Esophagus muscularis mucosa (tissue), 4 donors: ENCODE measurements at regions not wholly inside any gene's neighbourhood (a gene's known extent, or its start where the extent isn't known, plus 50 kb on each side); places are given as distances from the start of the nearest gene placed in this dataset.

ENCODE experiments used
- EP300 ChIP-seq: sonication (generic); formaldehyde crosslinking; IDR thresholded peaks from one replicate; pipeline ENCODE4 v1.6.1; 2017; ENCODE audit warnings: antibody characterized with exemption
- POLR2A ChIP-seq: fragments of 450-650 bp; IDR thresholded peaks from one replicate; pipeline ENCODE4 v1.6.1; 2017; ENCODE audit warnings: antibody characterized with exemption, moderate library complexity, mild to moderate bottlenecking, low read depth
- TF ChIP-seq, protein P1 (sequence below), 3 experiments: fragments of 200-600 bp in 2 of 3; fragments of 450-650 bp in 1 of 3; sonication (generic) in 2 of 3; IDR thresholded peaks; one replicate each; pipeline ENCODE4 v1.5.1; 2017 to 2019; ENCODE audit warnings: antibody characterized with exemption in 3 of 3, mild to moderate bottlenecking in 2 of 3, moderate library complexity in 1 of 3

DNA sequence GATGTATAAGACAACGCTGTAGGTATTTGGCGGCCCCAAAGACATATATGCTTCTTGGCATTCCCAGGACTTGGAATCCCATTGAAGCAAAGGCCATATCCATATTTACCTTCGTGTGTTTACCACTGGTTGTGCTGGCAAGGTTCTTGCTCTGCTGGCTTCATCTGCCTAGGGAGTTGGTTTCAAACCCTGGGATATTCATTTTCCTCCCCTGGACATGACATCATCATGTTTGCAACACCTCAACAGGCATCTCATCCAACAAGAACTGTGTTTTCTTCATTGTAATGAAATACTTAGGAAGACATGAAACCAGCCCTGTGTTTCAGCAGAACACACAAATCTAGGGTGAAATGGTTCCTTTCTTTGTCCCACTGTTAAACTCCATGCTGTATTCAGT lies 77.9 kb upstream of the PHLPP1 start:
- TF ChIP-seq POLR2A (no peak), EP300 (no peak)
- TF ChIP-seq, protein P1, sequence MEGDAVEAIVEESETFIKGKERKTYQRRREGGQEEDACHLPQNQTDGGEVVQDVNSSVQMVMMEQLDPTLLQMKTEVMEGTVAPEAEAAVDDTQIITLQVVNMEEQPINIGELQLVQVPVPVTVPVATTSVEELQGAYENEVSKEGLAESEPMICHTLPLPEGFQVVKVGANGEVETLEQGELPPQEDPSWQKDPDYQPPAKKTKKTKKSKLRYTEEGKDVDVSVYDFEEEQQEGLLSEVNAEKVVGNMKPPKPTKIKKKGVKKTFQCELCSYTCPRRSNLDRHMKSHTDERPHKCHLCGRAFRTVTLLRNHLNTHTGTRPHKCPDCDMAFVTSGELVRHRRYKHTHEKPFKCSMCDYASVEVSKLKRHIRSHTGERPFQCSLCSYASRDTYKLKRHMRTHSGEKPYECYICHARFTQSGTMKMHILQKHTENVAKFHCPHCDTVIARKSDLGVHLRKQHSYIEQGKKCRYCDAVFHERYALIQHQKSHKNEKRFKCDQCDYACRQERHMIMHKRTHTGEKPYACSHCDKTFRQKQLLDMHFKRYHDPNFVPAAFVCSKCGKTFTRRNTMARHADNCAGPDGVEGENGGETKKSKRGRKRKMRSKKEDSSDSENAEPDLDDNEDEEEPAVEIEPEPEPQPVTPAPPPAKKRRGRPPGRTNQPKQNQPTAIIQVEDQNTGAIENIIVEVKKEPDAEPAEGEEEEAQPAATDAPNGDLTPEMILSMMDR (IDR thresholded peaks at IDR 0.05), result no peak
